Hepatocyte (in vitro differentiated cells): ENCODE measurements at regions not wholly inside any gene's neighbourhood (a gene's known extent, or its start where the extent isn't known, plus 50 kb on each side); places are given as distances from the start of the nearest gene placed in this dataset.

Experiments used
- DNase-seq: peaks from one replicate; pipeline ENCODE4 v3.0.0-alpha.2; 2016; ENCODE audit warnings: low spot score
- H2AFZ ChIP-seq: fragments of 200-600 bp; sonication (generic); 2 replicates; pipeline ENCODE4 v1.6.0; 2016; ENCODE audit warnings: antibody characterized with exemption, mild to moderate bottlenecking
- H3K27ac ChIP-seq: fragments of 200-600 bp; sonication (generic); 2 replicates; pipeline ENCODE4 v1.5.1; 2016; ENCODE audit warnings: mild to moderate bottlenecking
- H3K27me3 ChIP-seq: fragments of 200-600 bp; sonication (generic); 2 replicates; pipeline ENCODE4 v1.6.1; 2016
- H3K36me3 ChIP-seq: fragments of 200-600 bp; sonication (generic); replicated peaks from 2 replicates; pipeline ENCODE4 v1.5.1; 2016; ENCODE audit warnings: low read depth; ENCODE audit not compliant: insufficient read depth
- H3K4me1 ChIP-seq: fragments of 200-600 bp; sonication (generic); 2 replicates; pipeline ENCODE4 v1.5.1; 2016; ENCODE audit warnings: mild to moderate bottlenecking, moderate library complexity; ENCODE audit not compliant: insufficient read depth
- H3K4me2 ChIP-seq: fragments of 200-600 bp; sonication (generic); 2 replicates; pipeline ENCODE4 v1.6.0; 2016
- H3K4me3 ChIP-seq: fragments of 200-600 bp; sonication (generic); 2 replicates; pipeline ENCODE4 v1.5.1; 2016; ENCODE audit warnings: mild to moderate bottlenecking
- H3K79me2 ChIP-seq: fragments of 200-600 bp; sonication (generic); 2 replicates; pipeline ENCODE4 v1.6.0; 2017; ENCODE audit warnings: mild to moderate bottlenecking
- H3K9me2 ChIP-seq: fragments of 200-600 bp; sonication (generic); replicated peaks from 2 replicates; pipeline ENCODE4 v1.6.0; 2017; ENCODE audit warnings: mild to moderate bottlenecking; ENCODE audit not compliant: insufficient read depth
- H3K9me3 ChIP-seq: fragments of 200-600 bp; sonication (generic); 2 replicates; pipeline ENCODE4 v1.5.1; 2016; ENCODE audit warnings: low read depth, mild to moderate bottlenecking
- H4K20me1 ChIP-seq: fragments of 200-600 bp; sonication (generic); 2 replicates; pipeline ENCODE4 v1.6.0; 2016; ENCODE audit warnings: mild to moderate bottlenecking; ENCODE audit not compliant: insufficient read depth, poor library complexity, severe bottlenecking
- CTCF ChIP-seq: fragments of 200-600 bp; sonication (generic); IDR thresholded peaks from 2 replicates; pipeline ENCODE4 v1.5.1; 2016; ENCODE audit warnings: antibody characterized with exemption, mild to moderate bottlenecking; ENCODE audit not compliant: poor library complexity
- EZH2 ChIP-seq: fragments of 200-600 bp; sonication (generic); IDR thresholded peaks from 2 replicates; pipeline ENCODE4 v1.6.1; 2016; ENCODE audit warnings: antibody characterized with exemption, mild to moderate bottlenecking, borderline replicate concordance
- EZH2phosphoT487 ChIP-seq: fragments of 200-600 bp; sonication (generic); IDR thresholded peaks from one replicate; pipeline ENCODE4 v1.6.1; 2018; ENCODE audit warnings: antibody characterized with exemption, mild to moderate bottlenecking, low read depth, moderate library complexity; ENCODE audit not compliant: unreplicated experiment, severe bottlenecking
- WGBS: methylation state at CpG from one replicate; pipeline ENCODE4 v1.1.6; 2016; ENCODE audit warnings: low lambda C conversion rate; ENCODE audit errors: missing lambda C conversion rate; 5-methylcytosine and 5-hydroxymethylcytosine counted together

GRCh38 chr11:105389952-105390351 is 219.9 kb upstream of the GRIA4 start:
- H3K9me3 ChIP-seq: no peaks in the 10 kb centered on the region
- no peak overlapping the region for H2AFZ ChIP-seq
- no peaks in the 10 kb centered on the region for H3K9me2 ChIP-seq
- 89% methylated on average over 5 of the region's 5 CpGs for WGBS
- no peak for DNase-seq
- no peak overlapping the region for H3K27ac ChIP-seq
- no peak overlapping the region for H3K4me3 ChIP-seq
- H3K4me2 ChIP-seq: no peak overlapping the region
- H3K36me3 ChIP-seq: no peaks in the 10 kb centered on the region
- no peaks in the 10 kb centered on the region for H4K20me1 ChIP-seq
- H3K27me3 ChIP-seq: no peaks in the 10 kb centered on the region
- TF ChIP-seq EZH2phosphoT487 (no peak), EZH2 (no peak), CTCF (no peak)
- H3K79me2 ChIP-seq: no peaks in the 10 kb centered on the region
- H3K4me1 ChIP-seq: no peaks in the 10 kb centered on the region

GRCh38 chr11:105388006-105388405 is 221.9 kb upstream of the GRIA4 start:
- Histone ChIP-seq H3K27ac (no peak overlapping the region), H3K27me3 (no peaks in the 10 kb centered on the region), H3K4me3 (no peak overlapping the region), H2AFZ (no peak overlapping the region), H3K79me2 (no peaks in the 10 kb centered on the region), H3K9me3 (no peaks in the 10 kb centered on the region), H3K4me1 (no peaks in the 10 kb centered on the region), H3K4me2 (no peak overlapping the region), H3K9me2 (no peaks in the 10 kb centered on the region), H3K36me3 (no peaks in the 10 kb centered on the region), H4K20me1 (no peaks in the 10 kb centered on the region)
- no peak for DNase-seq
- TF ChIP-seq CTCF (no peak), EZH2 (no peak), EZH2phosphoT487 (no peak)

- Histone ChIP-seq H3K4me3 (no peak overlapping the region), H3K9me3 (no peaks in the 10 kb centered on the region), H3K4me1 (no peaks in the 10 kb centered on the region), H3K27me3 (no peaks in the 10 kb centered on the region), H3K9me2 (no peaks in the 10 kb centered on the region), H3K36me3 (no peaks in the 10 kb centered on the region), H2AFZ (no peak overlapping the region), H4K20me1 (no peaks in the 10 kb centered on the region), H3K79me2 (no peaks in the 10 kb centered on the region), H3K4me2 (no peak overlapping the region), H3K27ac (no peak overlapping the region)
- no peak for DNase-seq
- WGBS: 81% methylated on average over 3 of the region's 3 CpGs
- no peak for TF ChIP-seq EZH2
- TF ChIP-seq EZH2phosphoT487: no peak
- no peak for TF ChIP-seq CTCF
Measured at GRCh38 chr11:105381941-105382340, 227.9 kb upstream of the GRIA4 start.

- H3K4me2 ChIP-seq: no peak overlapping the region
- H3K27me3 ChIP-seq: no peaks in the 10 kb centered on the region
- no peaks in the 10 kb centered on the region for H3K4me1 ChIP-seq
- H3K9me3 ChIP-seq: no peaks in the 10 kb centered on the region
- H2AFZ ChIP-seq: no peak overlapping the region
- 73% methylated on average over 5 of the region's 5 CpGs for WGBS
- no peaks in the 10 kb centered on the region for H3K9me2 ChIP-seq
- H4K20me1 ChIP-seq: no peaks in the 10 kb centered on the region
- TF ChIP-seq EZH2 (no peak), CTCF (no peak), EZH2phosphoT487 (no peak)
- no peaks in the 10 kb centered on the region for H3K36me3 ChIP-seq
- no peaks in the 10 kb centered on the region for H3K79me2 ChIP-seq
- H3K27ac ChIP-seq: no peak overlapping the region
- no peak overlapping the region for H3K4me3 ChIP-seq
- no peak for DNase-seq
Measured at GRCh38 chr11:105377870-105378269, 232.0 kb upstream of the GRIA4 start.
